ENCODE measurements at regions not wholly inside any gene's neighbourhood (a gene's known extent, or its start where the extent isn't known, plus 50 kb on each side); places are given as distances from the start of the nearest gene placed in this dataset.

GRCh38 chr2:58620093-58620492 lies 379.0 kb upstream of the FANCL start:
- DNase-seq: no peak
- H3K27ac ChIP-seq: no peak overlapping the region
- H3K36me3 ChIP-seq: no peaks in the 10 kb centered on the region
- no peak overlapping the region for H3K4me3 ChIP-seq (ENCODE audit: low read depth, low read length)
- TF ChIP-seq, protein P1, sequence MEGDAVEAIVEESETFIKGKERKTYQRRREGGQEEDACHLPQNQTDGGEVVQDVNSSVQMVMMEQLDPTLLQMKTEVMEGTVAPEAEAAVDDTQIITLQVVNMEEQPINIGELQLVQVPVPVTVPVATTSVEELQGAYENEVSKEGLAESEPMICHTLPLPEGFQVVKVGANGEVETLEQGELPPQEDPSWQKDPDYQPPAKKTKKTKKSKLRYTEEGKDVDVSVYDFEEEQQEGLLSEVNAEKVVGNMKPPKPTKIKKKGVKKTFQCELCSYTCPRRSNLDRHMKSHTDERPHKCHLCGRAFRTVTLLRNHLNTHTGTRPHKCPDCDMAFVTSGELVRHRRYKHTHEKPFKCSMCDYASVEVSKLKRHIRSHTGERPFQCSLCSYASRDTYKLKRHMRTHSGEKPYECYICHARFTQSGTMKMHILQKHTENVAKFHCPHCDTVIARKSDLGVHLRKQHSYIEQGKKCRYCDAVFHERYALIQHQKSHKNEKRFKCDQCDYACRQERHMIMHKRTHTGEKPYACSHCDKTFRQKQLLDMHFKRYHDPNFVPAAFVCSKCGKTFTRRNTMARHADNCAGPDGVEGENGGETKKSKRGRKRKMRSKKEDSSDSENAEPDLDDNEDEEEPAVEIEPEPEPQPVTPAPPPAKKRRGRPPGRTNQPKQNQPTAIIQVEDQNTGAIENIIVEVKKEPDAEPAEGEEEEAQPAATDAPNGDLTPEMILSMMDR (IDR thresholded peaks at IDR 0.05; ENCODE audit: low read depth, low read length): no peak
- no peaks in the 10 kb centered on the region for H3K27me3 ChIP-seq (ENCODE audit: insufficient read depth, low read depth, severe bottlenecking)
- H3K9me3 ChIP-seq (ENCODE audit: severe bottlenecking): no peaks in the 10 kb centered on the region

DNA sequence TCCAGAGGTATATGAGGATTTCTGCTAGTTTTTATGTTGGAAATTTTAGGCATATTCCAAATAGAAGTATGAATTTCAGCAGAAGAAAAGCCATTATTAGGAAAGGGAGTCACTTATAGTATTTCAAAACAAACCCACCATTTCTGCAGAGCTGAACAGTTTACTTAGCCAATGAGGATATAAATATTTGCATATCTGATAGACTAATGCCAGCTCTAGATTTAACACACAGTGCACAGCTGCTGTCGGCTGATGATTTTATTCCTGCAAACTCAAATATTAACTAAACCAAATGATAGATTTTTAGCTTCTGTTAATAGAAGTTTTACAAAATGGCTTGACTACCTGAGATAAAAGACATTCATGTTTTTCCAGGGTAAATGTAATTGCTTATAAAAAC lies 375.8 kb upstream of the FANCL start:
- no peak overlapping the region for H3K4me3 ChIP-seq (ENCODE audit: low read depth, low read length)
- no peak overlapping the region for H3K27ac ChIP-seq
- no peaks in the 10 kb centered on the region for H3K27me3 ChIP-seq (ENCODE audit: insufficient read depth, low read depth, severe bottlenecking)
- H3K36me3 ChIP-seq: no peaks in the 10 kb centered on the region
- TF ChIP-seq, protein P1 (IDR thresholded peaks at IDR 0.05; ENCODE audit: low read depth, low read length): no peak
- no peaks in the 10 kb centered on the region for H3K9me3 ChIP-seq (ENCODE audit: severe bottlenecking)
- no peak for DNase-seq

- H3K4me3 ChIP-seq (ENCODE audit: low read depth, low read length): no peak overlapping the region
- H3K9me3 ChIP-seq (ENCODE audit: severe bottlenecking): no peaks in the 10 kb centered on the region
- no peaks in the 10 kb centered on the region for H3K27me3 ChIP-seq (ENCODE audit: insufficient read depth, low read depth, severe bottlenecking)
- TF ChIP-seq, protein P1 (IDR thresholded peaks at IDR 0.05; ENCODE audit: low read depth, low read length): no peak
- H3K36me3 ChIP-seq: no peaks in the 10 kb centered on the region
- H3K27ac ChIP-seq: no peak overlapping the region
- DNase-seq: no peak
Observed at GRCh38 chr2:58614219-58614618, 373.1 kb upstream of the FANCL start.

GRCh38 chr2:58612973-58613372 lies 371.8 kb upstream of the FANCL start:
- TF ChIP-seq, protein P1 (IDR thresholded peaks at IDR 0.05; ENCODE audit: low read depth, low read length): no peak
- no peak overlapping the region for H3K4me3 ChIP-seq (ENCODE audit: low read depth, low read length)
- no peaks in the 10 kb centered on the region for H3K36me3 ChIP-seq
- H3K9me3 ChIP-seq (ENCODE audit: severe bottlenecking): no peaks in the 10 kb centered on the region
- no peaks in the 10 kb centered on the region for H3K27me3 ChIP-seq (ENCODE audit: insufficient read depth, low read depth, severe bottlenecking)
- no peak for DNase-seq
- H3K27ac ChIP-seq: no peak overlapping the region

GRCh38 chr2:58609326-58609725 lies 368.2 kb upstream of the FANCL start:
- H3K4me3 ChIP-seq (ENCODE audit: low read depth, low read length): no peak overlapping the region
- no peak for DNase-seq
- H3K27ac ChIP-seq: no peak overlapping the region
- no peaks in the 10 kb centered on the region for H3K27me3 ChIP-seq (ENCODE audit: insufficient read depth, low read depth, severe bottlenecking)
- TF ChIP-seq, protein P1 (IDR thresholded peaks at IDR 0.05; ENCODE audit: low read depth, low read length): no peak
- H3K36me3 ChIP-seq: no peaks in the 10 kb centered on the region
- no peaks in the 10 kb centered on the region for H3K9me3 ChIP-seq (ENCODE audit: severe bottlenecking)

DNA sequence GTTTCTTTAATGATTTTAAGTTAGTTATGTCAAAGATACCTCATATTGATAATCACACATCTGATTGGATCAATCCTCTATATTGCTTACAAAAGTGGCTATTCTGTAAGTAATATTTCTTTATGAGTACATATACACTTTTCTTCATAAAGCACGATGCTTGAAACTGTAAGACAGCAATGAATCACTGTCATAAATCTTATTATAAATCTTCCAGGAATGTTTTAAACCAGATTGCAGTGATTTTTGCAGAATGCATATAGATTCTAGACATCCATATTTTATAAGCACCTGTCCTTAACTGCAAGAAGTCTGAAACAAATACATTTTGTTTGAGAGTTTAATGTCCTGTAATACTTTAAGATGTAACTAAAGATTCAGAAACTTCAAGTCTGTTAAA lies 367.0 kb upstream of the FANCL start:
- Histone ChIP-seq H3K36me3 (no peaks in the 10 kb centered on the region), H3K4me3 (ENCODE audit: low read depth, low read length) (no peak overlapping the region), H3K9me3 (ENCODE audit: severe bottlenecking) (no peaks in the 10 kb centered on the region), H3K27ac (no peak overlapping the region), H3K27me3 (ENCODE audit: insufficient read depth, low read depth, severe bottlenecking) (no peaks in the 10 kb centered on the region)
- TF ChIP-seq, protein P1 (IDR thresholded peaks at IDR 0.05; ENCODE audit: low read depth, low read length): no peak
- no peak for DNase-seq

Data from WERI-Rb-1 (cell line).